HCT116 (cell line): ENCODE measurements at regions not wholly inside any gene's neighbourhood (a gene's known extent, or its start where the extent isn't known, plus 50 kb on each side); places are given as distances from the start of the nearest gene placed in this dataset.
A peak's percentile ranks its signal among the peaks of the same experiment; 100 is the strongest.

Experiments used
- ATAC-seq: fragments of 200-7000 bp; cut with Tn5 transposase; 2 replicates; pipeline ENCODE4 v1.9.1; 2020; ENCODE audit warnings: mild to moderate bottlenecking, moderate library complexity
- BruUV-seq: library from RNA; stranded (reverse); fragments of 400-500 nt; replicated peaks from 2 replicates; lab custom pipeline; 2021; lab: Mats Ljungman, UMichigan
- CTCF ChIA-PET: fragments of 300-600 bp; sonication (Branson Sonifier 250); formaldehyde crosslinking; loops from one replicate; lab custom pipeline; 2021; ENCODE audit warnings: antibody characterized with exemption; lab: Charles Lee
- POLR2A ChIA-PET: fragments of 300-600, 350-600 bp; sonication (Branson Sonifier 250); formaldehyde crosslinking; loops from one replicate; lab custom pipeline; 2021; ENCODE audit warnings: antibody characterized with exemption; lab: Charles Lee
- RAD21 ChIA-PET, 2 experiments: fragments of 300-600 bp; sonication (Branson Sonifier 250); formaldehyde crosslinking; loops; one replicate each; lab custom pipeline; 2023; ENCODE audit warnings: low total read pairs in 2 of 2; ENCODE audit not compliant: uncharacterized antibody in 2 of 2, unreplicated experiment in 2 of 2, low non-redundant PET in 1 of 2; lab: Charles Lee
- DNase-seq: peaks from one replicate; pipeline ENCODE4 v3.0.0-alpha.2; 2010; ENCODE audit warnings: low read depth, low spot score
- H2AFZ ChIP-seq: fragments of 200-600 bp; shearing (Covaris generic), sonication (generic); 2 replicates; pipeline ENCODE4 v1.6.1; 2017; ENCODE audit warnings: low read depth, mixed run types, mixed read lengths, antibody characterized with exemption, low read length; ENCODE audit not compliant: poor library complexity, severe bottlenecking
- H3K27ac ChIP-seq: 2 replicates; pipeline ENCODE4 v1.5.1; 2012; ENCODE audit warnings: low read depth, low read length
- H3K27me3 ChIP-seq: fragments of 200-600 bp; sonication (generic); 2 replicates; pipeline ENCODE4 v1.6.1; 2016; ENCODE audit warnings: mixed run types, low read length, mixed read lengths; ENCODE audit not compliant: insufficient read depth
- H3K36me3 ChIP-seq, 2 experiments: fragments of 200-500 bp in 1 of 2; fragments of 200-600 bp in 1 of 2; sonication (Bioruptor generic) in 1 of 2; sonication (generic) in 1 of 2; 2 replicates each; pipeline versions ENCODE4 v1.5.1 to v1.6.1; 2014 to 2016; ENCODE audit warnings: low read length in 2 of 2, inconsistent platforms in 1 of 2, mixed read lengths in 1 of 2, mixed run types in 1 of 2; ENCODE audit not compliant: insufficient read depth in 2 of 2, control insufficient read depth in 1 of 2
- H3K4me1 ChIP-seq, 2 experiments: fragments of 200-600 bp in 1 of 2; sonication (generic) in 1 of 2; 2 replicates each; pipeline versions ENCODE4 v1.5.1 to v1.6.1; 2012 to 2017; ENCODE audit warnings: low read length in 2 of 2, inconsistent platforms in 1 of 2, mild to moderate bottlenecking in 1 of 2, mixed read lengths in 1 of 2, mixed run types in 1 of 2, moderate library complexity in 1 of 2; ENCODE audit not compliant: insufficient read depth in 2 of 2, control insufficient read depth in 1 of 2
- H3K4me2 ChIP-seq: fragments of 200-600 bp; sonication (generic); 2 replicates; pipeline ENCODE4 v1.6.1; 2017; ENCODE audit warnings: mixed run types, low read length, mixed read lengths
- H3K4me3 ChIP-seq, 2 experiments: fragments of 200-600 bp in 1 of 2; sonication (generic) in 1 of 2; replicated peaks in 1 of 2; 2 replicates each; pipeline ENCODE4 v1.5.1; 2011 to 2016; ENCODE audit warnings: low read length in 2 of 2, control low read depth in 1 of 2, low read depth in 1 of 2, mild to moderate bottlenecking in 1 of 2, mixed read lengths in 1 of 2, mixed run types in 1 of 2
- H3K79me2 ChIP-seq: fragments of 200-600 bp; sonication (generic); 2 replicates; pipeline ENCODE4 v1.6.1; 2017; ENCODE audit warnings: mild to moderate bottlenecking, mixed run types, low read length, moderate library complexity, mixed read lengths; ENCODE audit not compliant: insufficient read depth
- H3K9ac ChIP-seq: fragments of 200-600 bp; sonication (generic); 2 replicates; pipeline ENCODE4 v1.6.1; 2016; ENCODE audit warnings: low read length, mixed read lengths
- H3K9me2 ChIP-seq: fragments of 200-600 bp; sonication (generic), shearing (Covaris generic); 2 replicates; pipeline ENCODE4 v1.6.1; 2017; ENCODE audit warnings: mixed run types, mild to moderate bottlenecking, moderate library complexity; ENCODE audit not compliant: insufficient read depth
- H3K9me3 ChIP-seq, 2 experiments: fragments of 200-500 bp in 1 of 2; fragments of 200-600 bp in 1 of 2; sonication (Bioruptor generic) in 1 of 2; sonication (generic) in 1 of 2; 2 replicates each; pipeline ENCODE4 v1.6.1; 2014 to 2017; ENCODE audit warnings: low read length in 2 of 2, mixed read lengths in 2 of 2, inconsistent platforms in 1 of 2, low read depth in 1 of 2, mild to moderate bottlenecking in 1 of 2, mixed run types in 1 of 2, moderate library complexity in 1 of 2; ENCODE audit not compliant: control insufficient read depth in 1 of 2, insufficient read depth in 1 of 2
- H4K20me1 ChIP-seq: fragments of 200-600 bp; sonication (generic), shearing (Covaris generic); 2 replicates; pipeline ENCODE4 v1.6.1; 2017; ENCODE audit warnings: mixed run types, mild to moderate bottlenecking, moderate library complexity; ENCODE audit not compliant: insufficient read depth
- CEBPB ChIP-seq: IDR thresholded peaks from 2 replicates; pipeline ENCODE4 v1.6.1; 2012; ENCODE audit warnings: low read depth
- EZH2 ChIP-seq: fragments of 200-600 bp; sonication (generic); IDR thresholded peaks from 2 replicates; pipeline ENCODE4 v1.6.1; 2017; ENCODE audit warnings: antibody characterized with exemption, mixed run types
- EZH2phosphoT487 ChIP-seq: fragments of 200-600 bp; IDR thresholded peaks from 2 replicates; pipeline ENCODE4 v1.6.1; 2018; ENCODE audit warnings: antibody characterized with exemption, borderline replicate concordance
- POLR2A ChIP-seq: IDR thresholded peaks from 2 replicates; pipeline ENCODE4 v1.7.0; 2011; ENCODE audit warnings: borderline replicate concordance; ENCODE audit not compliant: insufficient read depth, insufficient read length; ENCODE audit errors: extremely low read depth
- POLR2AphosphoS5 ChIP-seq: IDR thresholded peaks from 2 replicates; pipeline ENCODE4 v1.6.1; 2011; ENCODE audit warnings: mild to moderate bottlenecking, low read depth, low read length, moderate library complexity
- SRF ChIP-seq: IDR thresholded peaks from 2 replicates; pipeline ENCODE4 v1.6.1; 2012; ENCODE audit warnings: low read depth
- TCF7L2 ChIP-seq: IDR thresholded peaks from 2 replicates; pipeline ENCODE4 v1.7.0; 2011; ENCODE audit warnings: borderline replicate concordance, inconsistent platforms; ENCODE audit not compliant: insufficient read depth, insufficient read length; ENCODE audit errors: extremely low read depth
- intact Hi-C: fragments of 100-400 bp; cut with micrococcal nuclease; formaldehyde crosslinking; loops from 2 replicates; pipeline ENCODE4 v1.10.0; 2022
- TF ChIP-seq, protein P1 (sequence below), 3 experiments: fragments of 200-600 bp in 1 of 3; sonication (generic) in 1 of 3; IDR thresholded peaks in 2 of 3; conservative IDR thresholded peaks in 1 of 3; 2 replicates each; pipeline ENCODE4 v1.5.1; 2012 to 2017; ENCODE audit warnings: low read depth in 2 of 3, low read length in 2 of 3, antibody characterized with exemption in 1 of 3, borderline replicate concordance in 1 of 3, control low read depth in 1 of 3, mild to moderate bottlenecking in 1 of 3, mixed read lengths in 1 of 3, mixed run types in 1 of 3, moderate library complexity in 1 of 3; ENCODE audit not compliant: insufficient read depth in 1 of 3
- TF ChIP-seq, protein P2 (sequence below): IDR thresholded peaks from 2 replicates; pipeline ENCODE4 v1.6.1; 2012
- TF ChIP-seq, protein P3 (sequence below): IDR thresholded peaks from 2 replicates; pipeline ENCODE4 v1.6.1; 2012; ENCODE audit warnings: low read depth

DNA sequence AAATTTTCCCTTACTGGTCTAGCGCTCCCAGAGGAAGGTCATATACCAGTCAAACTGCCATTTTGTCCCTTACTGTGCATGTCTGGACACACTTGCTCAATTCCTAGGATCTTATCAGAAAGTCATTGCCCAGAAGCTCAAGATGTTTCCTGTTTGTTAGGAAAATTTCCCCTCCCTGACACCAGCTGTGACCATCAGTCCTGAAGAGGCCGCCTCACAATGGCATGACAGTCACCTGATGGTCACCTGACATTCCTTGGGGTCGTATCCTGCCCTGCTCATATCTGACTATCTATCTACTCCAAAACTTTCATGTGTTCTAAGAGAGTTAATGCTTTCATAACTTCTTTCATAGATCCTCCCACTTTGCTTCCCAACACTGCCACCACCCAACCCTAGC, 219.9 kb downstream of the OTOR start:
- POLR2A ChIA-PET, result no interaction called here

DNA sequence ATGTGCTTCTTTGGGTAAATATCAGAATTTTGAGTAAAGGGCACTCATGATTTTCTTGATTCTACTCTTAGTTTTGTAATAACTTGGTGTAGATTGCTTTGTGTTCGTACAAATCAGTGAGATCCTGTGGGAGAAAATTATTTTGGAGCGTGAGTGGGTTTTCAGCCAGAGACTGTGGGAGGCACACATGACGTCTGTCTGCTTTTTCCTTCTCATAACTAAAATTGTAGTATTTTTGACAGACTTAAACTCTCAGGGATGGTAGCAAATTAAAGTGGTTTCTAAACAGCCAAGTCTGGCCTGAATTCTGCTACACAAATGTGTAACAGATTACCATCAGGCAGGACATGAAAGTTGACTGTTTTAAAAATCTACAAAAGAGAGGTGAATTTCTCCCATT, 222.6 kb downstream of the OTOR start:
- BruUV-seq, result no TSS peak
- ChIA-PET POLR2A (no interaction called here), RAD21 (no interaction called here), CTCF (no interaction called here)
- Histone ChIP-seq H3K9ac (no peak overlapping the region), H3K9me3 (no peaks in the 10 kb centered on the region), H3K27me3 (peaks cover 10% of the 10 kb centered on the region; the same call in 1 of the 2 replicates), H3K4me1 (no peaks in the 10 kb centered on the region), H3K9me2 (no peaks in the 10 kb centered on the region), H3K4me2 (no peak overlapping the region), H3K79me2 (no peaks in the 10 kb centered on the region), H4K20me1 (no peaks in the 10 kb centered on the region), H3K27ac (no peak overlapping the region), H2AFZ (no peak overlapping the region), H3K36me3 (no peaks in the 10 kb centered on the region), H3K4me3 (no peak overlapping the region)
- ATAC-seq (no peak), DNase-seq (no peak)
- intact Hi-C loops, result no loop called here
- TF ChIP-seq, protein P1, sequence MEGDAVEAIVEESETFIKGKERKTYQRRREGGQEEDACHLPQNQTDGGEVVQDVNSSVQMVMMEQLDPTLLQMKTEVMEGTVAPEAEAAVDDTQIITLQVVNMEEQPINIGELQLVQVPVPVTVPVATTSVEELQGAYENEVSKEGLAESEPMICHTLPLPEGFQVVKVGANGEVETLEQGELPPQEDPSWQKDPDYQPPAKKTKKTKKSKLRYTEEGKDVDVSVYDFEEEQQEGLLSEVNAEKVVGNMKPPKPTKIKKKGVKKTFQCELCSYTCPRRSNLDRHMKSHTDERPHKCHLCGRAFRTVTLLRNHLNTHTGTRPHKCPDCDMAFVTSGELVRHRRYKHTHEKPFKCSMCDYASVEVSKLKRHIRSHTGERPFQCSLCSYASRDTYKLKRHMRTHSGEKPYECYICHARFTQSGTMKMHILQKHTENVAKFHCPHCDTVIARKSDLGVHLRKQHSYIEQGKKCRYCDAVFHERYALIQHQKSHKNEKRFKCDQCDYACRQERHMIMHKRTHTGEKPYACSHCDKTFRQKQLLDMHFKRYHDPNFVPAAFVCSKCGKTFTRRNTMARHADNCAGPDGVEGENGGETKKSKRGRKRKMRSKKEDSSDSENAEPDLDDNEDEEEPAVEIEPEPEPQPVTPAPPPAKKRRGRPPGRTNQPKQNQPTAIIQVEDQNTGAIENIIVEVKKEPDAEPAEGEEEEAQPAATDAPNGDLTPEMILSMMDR (IDR thresholded peaks at IDR 0.05 in 2 of 3, conservative IDR thresholded peaks at IDR 0.05 in 1 of 3; ENCODE audit: borderline replicate concordance in 1 of 3, insufficient read depth in 1 of 3, low read depth in 2 of 3, low read length in 2 of 3), result no peak
- TF ChIP-seq EZH2phosphoT487, result no peak
- no peak for TF ChIP-seq CEBPB
- no peak for TF ChIP-seq TCF7L2
- TF ChIP-seq, protein P2, sequence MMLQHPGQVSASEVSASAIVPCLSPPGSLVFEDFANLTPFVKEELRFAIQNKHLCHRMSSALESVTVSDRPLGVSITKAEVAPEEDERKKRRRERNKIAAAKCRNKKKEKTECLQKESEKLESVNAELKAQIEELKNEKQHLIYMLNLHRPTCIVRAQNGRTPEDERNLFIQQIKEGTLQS, result no peak
- TF ChIP-seq POLR2A, result no peak
- TF ChIP-seq SRF, result no peak
- TF ChIP-seq POLR2AphosphoS5, result no peak
- TF ChIP-seq, protein P3, sequence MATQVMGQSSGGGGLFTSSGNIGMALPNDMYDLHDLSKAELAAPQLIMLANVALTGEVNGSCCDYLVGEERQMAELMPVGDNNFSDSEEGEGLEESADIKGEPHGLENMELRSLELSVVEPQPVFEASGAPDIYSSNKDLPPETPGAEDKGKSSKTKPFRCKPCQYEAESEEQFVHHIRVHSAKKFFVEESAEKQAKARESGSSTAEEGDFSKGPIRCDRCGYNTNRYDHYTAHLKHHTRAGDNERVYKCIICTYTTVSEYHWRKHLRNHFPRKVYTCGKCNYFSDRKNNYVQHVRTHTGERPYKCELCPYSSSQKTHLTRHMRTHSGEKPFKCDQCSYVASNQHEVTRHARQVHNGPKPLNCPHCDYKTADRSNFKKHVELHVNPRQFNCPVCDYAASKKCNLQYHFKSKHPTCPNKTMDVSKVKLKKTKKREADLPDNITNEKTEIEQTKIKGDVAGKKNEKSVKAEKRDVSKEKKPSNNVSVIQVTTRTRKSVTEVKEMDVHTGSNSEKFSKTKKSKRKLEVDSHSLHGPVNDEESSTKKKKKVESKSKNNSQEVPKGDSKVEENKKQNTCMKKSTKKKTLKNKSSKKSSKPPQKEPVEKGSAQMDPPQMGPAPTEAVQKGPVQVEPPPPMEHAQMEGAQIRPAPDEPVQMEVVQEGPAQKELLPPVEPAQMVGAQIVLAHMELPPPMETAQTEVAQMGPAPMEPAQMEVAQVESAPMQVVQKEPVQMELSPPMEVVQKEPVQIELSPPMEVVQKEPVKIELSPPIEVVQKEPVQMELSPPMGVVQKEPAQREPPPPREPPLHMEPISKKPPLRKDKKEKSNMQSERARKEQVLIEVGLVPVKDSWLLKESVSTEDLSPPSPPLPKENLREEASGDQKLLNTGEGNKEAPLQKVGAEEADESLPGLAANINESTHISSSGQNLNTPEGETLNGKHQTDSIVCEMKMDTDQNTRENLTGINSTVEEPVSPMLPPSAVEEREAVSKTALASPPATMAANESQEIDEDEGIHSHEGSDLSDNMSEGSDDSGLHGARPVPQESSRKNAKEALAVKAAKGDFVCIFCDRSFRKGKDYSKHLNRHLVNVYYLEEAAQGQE, result no peak

More for the DNA sequence above, 219.9 kb downstream of the OTOR start:
- intact Hi-C loops, result loop anchor here (10.0 kb wide), 1 partner anchor 57 kb away; no protein-coding TSS in a partner anchor
- no TSS peak for BruUV-seq
- Histone ChIP-seq H3K79me2 (no peaks in the 10 kb centered on the region), H3K9me2 (no peaks in the 10 kb centered on the region), H3K36me3 (no peaks in the 10 kb centered on the region), H3K9ac (no peak overlapping the region), H3K4me3 (no peak overlapping the region), H2AFZ (no peak overlapping the region), H3K4me1 (no peaks in the 10 kb centered on the region), H4K20me1 (no peaks in the 10 kb centered on the region), H3K9me3 (no peaks in the 10 kb centered on the region), H3K27ac (no peak overlapping the region), H3K27me3 (0 out of 2 replicates have a peak, but pooled peaks cover 6% of the 10 kb centered on the region)
- ChIA-PET CTCF (no interaction called here), RAD21 (no interaction called here)
- DNase-seq (no peak), ATAC-seq (no peak)
- TF ChIP-seq, protein P1 (IDR thresholded peaks at IDR 0.05 in 2 of 3, conservative IDR thresholded peaks at IDR 0.05 in 1 of 3; ENCODE audit: borderline replicate concordance in 1 of 3, insufficient read depth in 1 of 3, low read depth in 2 of 3, low read length in 2 of 3), result 0 out of 6 replicates have a peak, but pooled peaks of 1 of the 3 experiments have one; percentile 19
- no peak for TF ChIP-seq EZH2
- TF ChIP-seq, all 23 proteins: peak for 1
- no peak overlapping the region for H3K4me2 ChIP-seq
